Activated CD8-positive, alpha-beta T cell treated with anti-CD3 and anti-CD28 coated beads, Interleukin-2, amount 10 ng/mL, durations not matched to agents 7 days and 5 days (primary cell): ENCODE measurements at regions not wholly inside any gene's neighbourhood (a gene's known extent, or its start where the extent isn't known, plus 50 kb on each side); places are given as distances from the start of the nearest gene placed in this dataset.

Source experiments
- ATAC-seq: fragments of 150-1000 bp; cut with Tn5 transposase; one replicate; pipeline ENCODE4 v1.10.0; 2021; ENCODE audit warnings: moderate library complexity
- CTCF ChIA-PET: fragments of 350-600 bp; sonication (Branson Sonifier 250); formaldehyde crosslinking; loops from one replicate; lab custom pipeline; 2021; ENCODE audit warnings: antibody characterized with exemption; lab: Charles Lee
- POLR2A ChIA-PET: fragments of 350-600 bp; sonication (Branson Sonifier 250); formaldehyde crosslinking; loops from one replicate; lab custom pipeline; 2021; ENCODE audit warnings: antibody characterized with exemption; lab: Charles Lee
- DNase-seq: peaks from one replicate; pipeline ENCODE4 v3.0.0-alpha.2; 2020
- H3K27ac Mint-ChIP-seq: one replicate; pipeline ENCODE4 v1.8.0; 2021; ENCODE audit warnings: mild to moderate bottlenecking, mixed read lengths
- H3K27me3 Mint-ChIP-seq: one replicate; pipeline ENCODE4 v1.8.0; 2021; ENCODE audit warnings: low read depth, mixed read lengths
- H3K36me3 Mint-ChIP-seq: one replicate; pipeline ENCODE4 v1.8.0; 2021; ENCODE audit warnings: low read depth, mixed read lengths
- H3K4me1 Mint-ChIP-seq: one replicate; pipeline ENCODE4 v1.8.0; 2021; ENCODE audit warnings: low read depth, mixed read lengths
- H3K4me3 Mint-ChIP-seq: one replicate; pipeline ENCODE4 v1.8.0; 2021; ENCODE audit warnings: mild to moderate bottlenecking, mixed read lengths
- H3K9me3 Mint-ChIP-seq: one replicate; pipeline ENCODE4 v1.8.0; 2022; ENCODE audit warnings: mixed read lengths; ENCODE audit not compliant: insufficient read depth

DNA sequence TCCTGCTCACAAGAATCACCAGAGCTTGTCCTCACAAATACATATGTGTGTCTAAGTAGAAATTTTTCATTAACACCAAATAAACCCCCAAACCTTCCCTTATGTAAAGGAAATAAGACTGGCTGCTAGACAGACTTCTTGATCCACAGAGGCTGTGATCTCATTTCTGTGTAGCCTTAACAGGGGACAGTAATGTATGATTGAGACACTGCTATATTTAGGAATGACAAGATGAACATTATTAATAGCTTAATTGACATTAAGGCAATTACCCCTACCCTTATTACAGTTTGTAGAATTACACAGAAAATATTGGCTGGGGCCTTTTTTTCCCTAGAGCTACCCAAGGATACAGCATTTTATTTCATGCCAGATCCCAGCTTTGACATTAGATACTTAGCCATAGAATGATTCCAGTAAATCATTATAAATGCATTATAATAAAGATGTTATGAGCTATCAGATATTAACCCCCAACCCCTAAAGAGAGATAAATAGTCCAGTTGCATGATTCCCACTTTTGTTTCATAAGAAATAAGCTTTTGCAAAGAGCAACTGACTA, 392.1 kb upstream of the HNRNPA3 start:
- peaks cover 64% of the 10 kb centered on the region for H3K4me1 Mint-ChIP-seq

DNA sequence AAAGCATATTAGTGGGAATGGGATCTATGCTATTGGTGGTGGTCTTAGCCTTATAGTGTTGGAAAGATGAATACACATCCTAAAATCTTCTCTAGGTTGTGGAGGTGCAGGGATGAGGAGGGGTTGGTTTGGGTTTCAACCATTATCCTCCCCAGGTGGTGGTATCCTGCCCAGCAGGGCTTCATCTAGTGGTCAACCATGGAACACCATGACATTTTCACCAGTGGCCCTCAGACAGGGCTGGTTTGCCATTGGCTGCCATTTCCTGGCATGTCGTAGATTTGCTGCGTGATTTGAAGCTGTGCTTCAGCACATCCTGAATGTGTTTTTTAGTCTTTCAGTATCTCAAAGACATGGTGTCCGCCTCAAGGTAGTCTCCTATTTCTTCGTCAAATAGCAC, 391.2 kb upstream of the HNRNPA3 start:
- peaks cover 9% of the 10 kb centered on the region for H3K36me3 Mint-ChIP-seq
- no peak for ATAC-seq

More for the DNA sequence above, 392.1 kb upstream of the HNRNPA3 start:
- H3K4me3 Mint-ChIP-seq: no peak overlapping the region
- peaks cover 9% of the 10 kb centered on the region for H3K36me3 Mint-ChIP-seq
- no peak overlapping the region for H3K27ac Mint-ChIP-seq
- CTCF ChIA-PET: interaction anchor here (0.6 to 6.5 kb wide), 9 partner anchors 10 to 344 kb away, joined by 3 to 68 read pairs (median 4); no protein-coding TSS in a partner anchor
- DNase-seq (no peak), ATAC-seq (no peak)
- POLR2A ChIA-PET: interaction anchor here (1.1 kb wide), 1 partner anchor 34 kb away, joined by 3 read pairs; no protein-coding TSS in a partner anchor
- H3K9me3 Mint-ChIP-seq: peaks cover 4% of the 10 kb centered on the region
- no peaks in the 10 kb centered on the region for H3K27me3 Mint-ChIP-seq

DNA sequence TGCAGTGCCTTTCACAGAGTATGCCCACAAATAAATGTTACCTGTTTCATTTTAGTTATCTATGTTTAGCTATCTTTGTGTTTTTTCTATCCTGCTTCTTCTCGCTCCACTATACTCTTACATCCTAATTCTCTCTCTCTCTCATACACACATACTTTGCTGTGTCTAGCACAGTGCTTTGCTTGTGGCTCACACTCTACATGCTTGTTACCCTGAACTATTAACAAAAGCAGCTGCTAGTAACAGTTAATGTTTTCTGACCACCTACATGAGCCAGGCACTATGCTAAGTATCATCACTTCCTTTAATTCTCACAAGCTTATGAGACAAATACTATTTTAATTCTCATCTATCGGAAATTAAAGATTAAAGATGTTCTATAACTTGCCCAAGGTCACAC, 390.5 kb upstream of the HNRNPA3 start:
- ATAC-seq: no peak
- no peak for DNase-seq
- Mint-ChIP-seq H3K4me1 (peaks cover 68% of the 10 kb centered on the region), H3K27me3 (no peaks in the 10 kb centered on the region), H3K27ac (no peak overlapping the region), H3K9me3 (peaks cover 4% of the 10 kb centered on the region), H3K36me3 (peaks cover 9% of the 10 kb centered on the region), H3K4me3 (no peak overlapping the region)
- CTCF ChIA-PET: interaction anchor here (1.3 to 6.5 kb wide), 5 partner anchors 8 to 327 kb away, joined by 3 to 68 read pairs (median 6); no protein-coding TSS in a partner anchor
- POLR2A ChIA-PET: interaction anchor here (0.6 kb wide), 1 partner anchor 9 kb away, joined by 3 read pairs; no protein-coding TSS in a partner anchor

More for the DNA sequence above, 391.2 kb upstream of the HNRNPA3 start:
- Mint-ChIP-seq H3K4me1 (peaks cover 66% of the 10 kb centered on the region), H3K27ac (no peak overlapping the region), H3K4me3 (no peak overlapping the region), H3K9me3 (peaks cover 4% of the 10 kb centered on the region), H3K27me3 (no peaks in the 10 kb centered on the region)
- CTCF ChIA-PET: interaction anchor here (0.6 to 6.5 kb wide), 5 partner anchors 9 to 328 kb away, joined by 3 to 68 read pairs (median 8); no protein-coding TSS in a partner anchor
- DNase-seq: no peak
- POLR2A ChIA-PET: interaction anchor here (0.6 to 1.1 kb wide), 2 partner anchors 9 to 33 kb away, joined by 3 read pairs; no protein-coding TSS in a partner anchor

DNA sequence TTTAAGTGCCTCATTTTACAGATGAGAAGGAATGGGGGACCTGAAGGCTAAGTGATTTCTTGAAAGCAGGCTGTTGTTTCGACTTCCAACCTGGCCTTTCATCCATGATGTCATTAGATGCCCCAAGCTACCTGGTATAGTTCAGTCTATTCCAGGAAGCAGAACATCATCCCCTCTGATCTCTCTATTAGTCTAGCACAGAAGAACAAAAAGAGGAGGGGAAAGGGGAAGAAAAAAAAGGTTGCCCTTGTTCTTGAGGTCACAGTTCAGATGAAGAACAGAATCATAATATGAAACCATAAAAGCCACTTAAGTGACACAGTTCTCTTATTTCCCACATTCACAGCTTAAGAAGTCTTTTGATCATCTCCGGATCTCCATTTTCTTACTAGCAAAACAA, 386.2 kb upstream of the HNRNPA3 start:
- peaks cover 81% of the 10 kb centered on the region for H3K4me1 Mint-ChIP-seq
- peak; percentile 70 for DNase-seq
- peaks cover 4% of the 10 kb centered on the region for H3K9me3 Mint-ChIP-seq
- POLR2A ChIA-PET: interaction anchor here (0.6 kb wide), 1 partner anchor 231 kb away, joined by 3 read pairs; no protein-coding TSS in a partner anchor
- CTCF ChIA-PET: interaction anchor here (0.9 to 6.1 kb wide), 13 partner anchors 9 to 438 kb away, joined by 3 to 59 read pairs (median 5); partner anchors contain the start of gene NFE2L2
- no peaks in the 10 kb centered on the region for H3K27me3 Mint-ChIP-seq
- peak overlapping the region; percentile 63 for H3K4me3 Mint-ChIP-seq
- H3K27ac Mint-ChIP-seq: peak overlapping the region; percentile 91
- peaks cover 9% of the 10 kb centered on the region for H3K36me3 Mint-ChIP-seq
- ATAC-seq: peak; percentile 91

DNA sequence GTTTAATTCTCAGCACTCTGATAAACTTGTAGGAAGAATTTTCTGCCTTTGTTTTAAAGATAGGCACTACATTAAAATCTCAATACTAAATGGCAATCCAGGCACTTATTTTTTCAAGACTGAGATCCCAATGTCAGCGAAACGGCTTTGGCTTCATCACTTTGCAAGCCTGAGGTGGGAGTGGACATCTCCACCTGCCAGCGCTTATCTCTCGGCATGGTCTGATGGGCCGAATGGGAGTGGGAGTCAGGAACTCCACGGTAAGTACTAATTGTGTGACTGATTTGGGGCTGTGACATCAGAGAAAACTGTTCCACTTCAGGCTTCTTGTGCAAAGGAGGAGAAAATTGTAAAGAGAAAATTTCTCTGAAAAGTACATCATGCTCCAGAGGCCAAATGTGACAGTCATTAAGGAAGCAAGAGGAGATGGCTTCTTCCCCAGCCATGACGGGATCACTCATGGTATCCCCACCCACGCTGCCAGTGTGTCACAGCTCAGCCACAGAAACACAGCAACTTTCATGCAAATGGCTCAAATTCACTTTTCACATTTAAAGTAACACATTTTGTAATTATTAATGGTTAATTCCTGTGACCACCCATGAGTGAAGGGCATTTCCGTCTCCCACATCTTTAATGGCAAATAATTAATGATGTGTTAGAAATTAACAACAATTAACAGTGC, 385.5 kb upstream of the HNRNPA3 start:
- Mint-ChIP-seq H3K4me3 (peak overlapping the region; percentile 63), H3K36me3 (peaks cover 9% of the 10 kb centered on the region), H3K9me3 (peaks cover 4% of the 10 kb centered on the region), H3K27ac (peak overlapping the region; percentile 91), H3K27me3 (no peaks in the 10 kb centered on the region), H3K4me1 (peaks cover 73% of the 10 kb centered on the region)
- DNase-seq (no peak), ATAC-seq (no peak)
- ChIA-PET POLR2A (interaction anchor here (0.7 kb wide), 1 partner anchor 150 kb away, joined by 3 read pairs; no protein-coding TSS in a partner anchor), CTCF (interaction anchor here (0.9 to 6.1 kb wide), 12 partner anchors 10 to 321 kb away, joined by 3 to 59 read pairs (median 6); no protein-coding TSS in a partner anchor)

DNA sequence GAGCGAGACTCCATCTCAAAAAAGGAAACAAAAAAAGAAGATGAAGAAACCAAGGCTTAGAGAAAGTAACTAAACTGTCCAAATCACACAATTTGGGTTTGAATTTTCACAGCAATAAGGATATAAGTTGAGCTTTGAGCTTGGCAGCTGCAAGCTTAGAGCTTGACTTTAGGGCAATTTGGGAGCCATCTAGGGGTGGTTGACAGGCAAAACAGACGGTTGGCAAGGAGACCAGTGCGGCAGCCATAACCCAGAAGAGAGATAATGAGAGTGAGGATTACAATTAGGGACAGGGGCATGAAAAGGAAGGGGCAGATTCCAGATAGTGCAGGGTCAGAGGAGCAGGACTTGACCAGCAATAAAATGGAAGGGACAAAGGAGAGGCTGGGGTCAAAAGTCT, 382.2 kb upstream of the HNRNPA3 start:
- H3K27me3 Mint-ChIP-seq: no peaks in the 10 kb centered on the region
- CTCF ChIA-PET: interaction anchor here (0.7 to 6.1 kb wide), 10 partner anchors 9 to 178 kb away, joined by 3 to 59 read pairs (median 4); no protein-coding TSS in a partner anchor
- no peak overlapping the region for H3K4me3 Mint-ChIP-seq
- ATAC-seq: peak; percentile 44
- DNase-seq: peak; percentile 58
- H3K9me3 Mint-ChIP-seq: no peaks in the 10 kb centered on the region
- peaks cover 45% of the 10 kb centered on the region for H3K4me1 Mint-ChIP-seq
- no peaks in the 10 kb centered on the region for H3K36me3 Mint-ChIP-seq
- POLR2A ChIA-PET: interaction anchor here (1.2 kb wide), 1 partner anchor 22 kb away, joined by 3 read pairs; no protein-coding TSS in a partner anchor
- H3K27ac Mint-ChIP-seq: peak overlapping the region; percentile 7

DNA sequence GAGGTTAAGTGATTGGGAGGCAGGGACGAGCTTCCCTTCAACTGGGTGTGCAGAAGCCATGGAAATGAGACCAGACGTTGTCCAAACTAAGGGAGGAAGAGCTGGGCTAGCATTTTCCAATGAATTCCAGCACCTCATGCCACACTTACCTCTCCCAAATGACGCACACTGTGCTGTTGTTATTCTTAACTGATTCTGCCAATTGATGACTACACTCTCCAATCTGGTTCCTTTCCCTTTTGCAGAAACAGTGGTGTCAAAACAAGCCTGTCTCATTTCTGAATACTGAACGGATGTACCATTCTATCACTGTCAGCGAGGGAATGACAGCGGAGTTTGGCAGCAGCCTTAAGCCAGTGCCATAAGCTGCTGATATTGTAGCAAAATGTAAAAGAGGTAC, 380.5 kb upstream of the HNRNPA3 start:
- CTCF ChIA-PET: interaction anchor here (1.3 to 2.6 kb wide), 2 partner anchors 12 to 584 kb away, joined by 3 to 15 read pairs; no protein-coding TSS in a partner anchor
- H3K27ac Mint-ChIP-seq: no peak overlapping the region
- H3K36me3 Mint-ChIP-seq: no peaks in the 10 kb centered on the region
- no peak overlapping the region for H3K4me3 Mint-ChIP-seq
- peaks cover 28% of the 10 kb centered on the region for H3K4me1 Mint-ChIP-seq
- no peaks in the 10 kb centered on the region for H3K9me3 Mint-ChIP-seq
- no peaks in the 10 kb centered on the region for H3K27me3 Mint-ChIP-seq
- POLR2A ChIA-PET: no interaction called here
- DNase-seq: no peak
- no peak for ATAC-seq

DNA sequence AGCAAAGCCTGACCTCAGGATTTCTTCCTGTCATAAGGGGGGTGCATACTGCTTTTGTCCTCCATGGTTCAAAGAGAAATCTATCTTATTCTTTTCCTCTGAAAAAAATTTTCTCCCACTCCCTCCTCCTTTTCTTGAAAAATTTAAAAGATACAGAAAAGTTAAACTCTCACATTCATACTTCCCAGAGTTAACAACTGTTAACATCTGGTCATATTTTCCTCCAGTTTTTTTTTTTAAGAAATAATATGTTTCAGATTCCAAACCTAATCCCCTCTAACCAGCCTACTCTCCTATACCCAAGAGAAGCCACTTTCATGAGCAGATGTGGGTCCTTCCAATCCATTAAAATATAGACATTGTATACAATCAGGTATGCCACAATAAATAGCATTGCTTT, 378.9 kb upstream of the HNRNPA3 start:
- no peak for ATAC-seq
- CTCF ChIA-PET: no interaction called here

DNA sequence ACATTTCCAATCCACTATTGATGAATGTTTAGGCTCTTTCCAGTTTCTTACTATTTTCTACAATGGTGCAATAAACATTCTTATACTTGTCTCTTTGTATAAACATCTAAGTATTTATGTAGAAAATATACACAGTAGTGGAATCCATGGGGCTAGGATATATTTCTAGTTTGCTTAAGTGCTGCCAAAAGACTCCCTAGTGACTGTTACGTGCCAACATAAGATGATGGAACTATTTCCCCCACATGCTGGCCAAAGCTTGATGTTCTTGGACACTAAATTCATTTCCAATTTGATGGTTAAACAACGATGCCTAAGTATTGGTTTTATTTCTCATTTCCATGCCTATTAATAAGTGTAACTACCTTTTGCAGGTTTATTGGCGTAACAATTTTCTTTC, 378.4 kb upstream of the HNRNPA3 start:
- H3K4me3 Mint-ChIP-seq: no peak overlapping the region
- no peak overlapping the region for H3K27ac Mint-ChIP-seq
- peaks cover 11% of the 10 kb centered on the region for H3K4me1 Mint-ChIP-seq
- peaks cover 3% of the 10 kb centered on the region for H3K36me3 Mint-ChIP-seq
- ChIA-PET CTCF (interaction anchor here (0.8 kb wide), 1 partner anchor 11 kb away, joined by 3 read pairs; no protein-coding TSS in a partner anchor), POLR2A (no interaction called here)
- ATAC-seq: no peak
- no peaks in the 10 kb centered on the region for H3K27me3 Mint-ChIP-seq
- no peak for DNase-seq
- peaks cover 7% of the 10 kb centered on the region for H3K9me3 Mint-ChIP-seq

More for the DNA sequence above, 378.9 kb upstream of the HNRNPA3 start:
- H3K27ac Mint-ChIP-seq: no peak overlapping the region
- POLR2A ChIA-PET: no interaction called here
- no peaks in the 10 kb centered on the region for H3K27me3 Mint-ChIP-seq
- H3K4me3 Mint-ChIP-seq: no peak overlapping the region
- no peak for DNase-seq
- H3K4me1 Mint-ChIP-seq: peaks cover 17% of the 10 kb centered on the region
- peaks cover 2% of the 10 kb centered on the region for H3K9me3 Mint-ChIP-seq
- H3K36me3 Mint-ChIP-seq: peaks cover 1% of the 10 kb centered on the region

DNA sequence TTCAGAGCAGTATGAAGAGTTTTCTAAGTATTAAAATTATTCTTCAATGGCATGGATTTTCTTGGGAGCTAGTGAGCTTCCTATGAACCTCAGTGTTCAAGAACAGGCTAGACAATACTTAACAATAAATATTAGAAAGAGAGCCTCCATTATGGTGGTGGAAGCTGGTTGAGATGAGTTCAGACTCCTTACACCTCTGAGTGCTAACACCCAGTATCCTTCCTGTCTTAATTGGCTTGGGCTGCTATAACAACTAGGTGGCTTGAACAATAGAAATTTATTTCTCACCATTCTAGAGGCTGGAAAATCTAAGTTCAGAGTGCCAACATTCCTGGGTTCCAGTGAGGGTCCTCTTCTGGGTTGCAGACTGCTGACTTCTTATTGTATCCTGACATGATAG, 369.4 kb upstream of the HNRNPA3 start:
- CTCF ChIA-PET: interaction anchor here (0.6 to 4.6 kb wide), 5 partner anchors 12 to 33 kb away, joined by 3 to 17 read pairs (median 3); no protein-coding TSS in a partner anchor
- POLR2A ChIA-PET: no interaction called here
- H3K36me3 Mint-ChIP-seq: peaks cover 6% of the 10 kb centered on the region
- H3K4me3 Mint-ChIP-seq: no peak overlapping the region
- no peak overlapping the region for H3K27ac Mint-ChIP-seq
- no peaks in the 10 kb centered on the region for H3K27me3 Mint-ChIP-seq
- DNase-seq (no peak), ATAC-seq (no peak)
- H3K4me1 Mint-ChIP-seq: peaks cover 35% of the 10 kb centered on the region
- H3K9me3 Mint-ChIP-seq: peaks cover 8% of the 10 kb centered on the region

DNA sequence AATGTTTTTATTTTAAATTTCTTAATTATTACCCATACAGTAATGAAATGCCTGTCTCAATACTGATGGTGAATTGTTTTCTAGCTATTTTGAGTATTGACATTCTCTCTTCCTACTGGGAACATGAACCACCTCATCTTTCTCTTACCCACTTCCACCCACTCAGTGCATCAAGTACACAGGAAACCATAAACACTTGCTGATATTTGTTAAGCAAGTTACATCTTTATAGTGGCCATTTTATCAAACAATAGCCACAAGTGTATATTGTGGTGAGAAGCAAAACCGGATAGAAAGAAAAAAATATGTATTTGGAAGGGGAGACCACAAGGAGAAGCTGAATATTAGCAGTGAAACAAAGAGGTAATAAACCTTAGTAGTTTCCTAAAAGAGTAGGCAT, 368.1 kb upstream of the HNRNPA3 start:
- Mint-ChIP-seq H3K9me3 (peaks cover 6% of the 10 kb centered on the region), H3K27ac (no peak overlapping the region), H3K36me3 (peaks cover 3% of the 10 kb centered on the region), H3K4me1 (peaks cover 35% of the 10 kb centered on the region), H3K27me3 (no peaks in the 10 kb centered on the region), H3K4me3 (no peak overlapping the region)
- ChIA-PET CTCF (interaction anchor here (0.7 to 4.6 kb wide), 6 partner anchors 10 to 30 kb away, joined by 3 to 17 read pairs (median 4); no protein-coding TSS in a partner anchor), POLR2A (no interaction called here)
- DNase-seq (no peak), ATAC-seq (no peak)
